Adrenal gland (tissue), 5 donors: ENCODE measurements at regions not wholly inside any gene's neighbourhood (a gene's known extent, or its start where the extent isn't known, plus 50 kb on each side); places are given as distances from the start of the nearest gene placed in this dataset.

Source experiments
- CTCF ChIP-seq, 6 experiments: fragments of 450-650 bp in 4 of 6; fragments of 200-600 bp in 2 of 6; sonication (generic) in 1 of 6; IDR thresholded peaks; 1 replicate in 5 of 6; 2 replicates in 1 of 6; pipeline versions ENCODE4 v1.5.1 to v1.8.0; 2016 to 2021; ENCODE audit warnings: antibody characterized with exemption in 6 of 6, mild to moderate bottlenecking in 2 of 6, moderate library complexity in 1 of 6
- POLR2A ChIP-seq, 2 donors: fragments of 450-650 bp; IDR thresholded peaks; one replicate each; pipeline ENCODE4 v1.6.1; 2017; ENCODE audit warnings: antibody characterized with exemption in 2 of 2, mild to moderate bottlenecking in 2 of 2, moderate library complexity in 1 of 2
- donor health status: DM: no; HTN: no; CAD: no.

GRCh38 chr7:70949862-70950261 is 182.1 kb upstream of the GALNT17 start:
- TF ChIP-seq POLR2A (IDR thresholded peaks at IDR 0.05) (no peak), CTCF (IDR thresholded peaks at IDR 0.05) (no peak)
